Retina (tissue), 1 donor: ENCODE measurements at regions not wholly inside any gene's neighbourhood (a gene's known extent, or its start where the extent isn't known, plus 50 kb on each side); places are given as distances from the start of the nearest gene placed in this dataset.
"Not testable (repeated sequence)": the region's sequence is repeated elsewhere in the genome, so short reads cannot be mapped to it uniquely, and the experiment has no call there.

Source experiments
- DNase-seq: peaks from one replicate; pipeline ENCODE4 v3.0.0-alpha.2; 2016

GRCh38 chr12:131533139-131533538 lies 177.8 kb upstream of the SFSWAP start:
- DNase-seq: no peak

- no peak for DNase-seq
These were observed 175.1 kb upstream of the SFSWAP start for GRCh38 chr12:131535779-131536178.

- DNase-seq: no peak
These were observed 174.6 kb upstream of the SFSWAP start for GRCh38 chr12:131536337-131536736.

GRCh38 chr12:131536766-131537165 lies 174.1 kb upstream of the SFSWAP start:
- peak; percentile 29 for DNase-seq

- DNase-seq: no peak
These were observed 173.5 kb upstream of the SFSWAP start for GRCh38 chr12:131537267-131537958.

GRCh38 chr12:131539381-131539780 lies 171.5 kb upstream of the SFSWAP start:
- DNase-seq: no peak

- DNase-seq: no peak
These were observed 170.7 kb upstream of the SFSWAP start for GRCh38 chr12:131540138-131540623.

- not testable (repeated sequence) for DNase-seq
These were observed 169.4 kb upstream of the SFSWAP start for GRCh38 chr12:131541512-131541911.

- DNase-seq: no peak
These were observed 168.5 kb upstream of the SFSWAP start for GRCh38 chr12:131542351-131542750.

GRCh38 chr12:131543040-131543439 lies 167.8 kb upstream of the SFSWAP start:
- no peak for DNase-seq

- DNase-seq: no peak
These were observed 163.3 kb upstream of the SFSWAP start for GRCh38 chr12:131547555-131547954.

GRCh38 chr12:131550121-131550520 lies 160.8 kb upstream of the SFSWAP start:
- DNase-seq: no peak

GRCh38 chr12:131551675-131552491 lies 159.0 kb upstream of the SFSWAP start:
- no peak for DNase-seq

- DNase-seq: no peak
These were observed 158.4 kb upstream of the SFSWAP start for GRCh38 chr12:131552492-131552863.

- no peak for DNase-seq
These were observed 157.7 kb upstream of the SFSWAP start for GRCh38 chr12:131553096-131553777.

GRCh38 chr12:131555197-131555846 lies 155.6 kb upstream of the SFSWAP start:
- DNase-seq: no peak

GRCh38 chr12:131555866-131556265 lies 155.0 kb upstream of the SFSWAP start:
- no peak for DNase-seq

GRCh38 chr12:131557078-131557709 lies 153.7 kb upstream of the SFSWAP start:
- DNase-seq: no peak

- DNase-seq: no peak
These were observed 151.1 kb upstream of the SFSWAP start for GRCh38 chr12:131559517-131560516.

- DNase-seq: peak; percentile 37
These were observed 149.8 kb upstream of the SFSWAP start for GRCh38 chr12:131561051-131561450.
